Right renal cortex interstitium (tissue), 3 donors: ENCODE measurements at regions not wholly inside any gene's neighbourhood (a gene's known extent, or its start where the extent isn't known, plus 50 kb on each side); places are given as distances from the start of the nearest gene placed in this dataset.
"Not testable (repeated sequence)": the region's sequence is repeated elsewhere in the genome, so short reads cannot be mapped to it uniquely, and the experiment has no call there.

Experiments
- DNase-seq, 3 donors: peaks; one replicate each; pipeline ENCODE4 v3.0.0-alpha.2; 2013; ENCODE audit warnings: low read depth in 3 of 3, low spot score in 2 of 3

DNA sequence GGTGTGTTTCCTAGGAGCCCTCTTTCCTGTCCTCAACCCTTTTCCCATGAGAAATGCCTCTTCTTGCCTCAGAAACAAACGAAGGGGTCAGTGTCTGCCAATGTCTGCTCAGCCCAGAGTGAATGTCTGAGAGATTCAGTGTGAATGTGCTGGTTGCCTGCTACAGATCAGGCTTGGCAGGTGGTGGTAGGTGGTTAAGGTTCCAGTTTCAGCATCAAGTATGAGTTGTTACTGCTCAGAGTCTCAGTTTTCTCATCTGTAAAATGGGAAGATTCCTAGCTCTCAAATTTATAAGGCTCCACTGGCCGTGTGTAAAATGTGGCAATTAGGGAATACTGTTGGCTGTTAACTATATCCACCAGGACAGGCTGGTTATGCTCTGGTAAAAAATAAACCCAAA, 96.3 kb upstream of the PLGLB2 start:
- not testable (repeated sequence) for DNase-seq

DNA sequence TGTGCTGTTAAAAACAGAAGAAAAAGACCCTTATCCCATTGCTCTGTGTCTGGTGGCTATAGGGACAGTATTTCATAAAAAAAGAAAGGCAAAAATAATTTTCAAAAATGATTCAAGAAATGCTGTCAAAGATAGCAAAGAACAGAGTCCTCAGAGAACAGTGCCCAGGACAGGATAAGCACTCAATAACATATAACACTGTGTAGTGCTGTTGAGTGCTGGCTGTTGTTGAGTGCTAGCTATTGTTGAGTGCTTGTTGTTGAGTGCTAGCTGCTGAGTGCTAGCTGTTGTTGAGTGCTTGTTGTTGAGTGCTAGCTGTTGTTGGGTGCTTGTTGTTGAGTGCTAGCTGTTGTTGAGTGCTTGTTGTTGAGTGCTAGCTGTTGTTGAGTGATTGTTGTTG, 94.5 kb upstream of the PLGLB2 start:
- not testable (repeated sequence) for DNase-seq

DNA sequence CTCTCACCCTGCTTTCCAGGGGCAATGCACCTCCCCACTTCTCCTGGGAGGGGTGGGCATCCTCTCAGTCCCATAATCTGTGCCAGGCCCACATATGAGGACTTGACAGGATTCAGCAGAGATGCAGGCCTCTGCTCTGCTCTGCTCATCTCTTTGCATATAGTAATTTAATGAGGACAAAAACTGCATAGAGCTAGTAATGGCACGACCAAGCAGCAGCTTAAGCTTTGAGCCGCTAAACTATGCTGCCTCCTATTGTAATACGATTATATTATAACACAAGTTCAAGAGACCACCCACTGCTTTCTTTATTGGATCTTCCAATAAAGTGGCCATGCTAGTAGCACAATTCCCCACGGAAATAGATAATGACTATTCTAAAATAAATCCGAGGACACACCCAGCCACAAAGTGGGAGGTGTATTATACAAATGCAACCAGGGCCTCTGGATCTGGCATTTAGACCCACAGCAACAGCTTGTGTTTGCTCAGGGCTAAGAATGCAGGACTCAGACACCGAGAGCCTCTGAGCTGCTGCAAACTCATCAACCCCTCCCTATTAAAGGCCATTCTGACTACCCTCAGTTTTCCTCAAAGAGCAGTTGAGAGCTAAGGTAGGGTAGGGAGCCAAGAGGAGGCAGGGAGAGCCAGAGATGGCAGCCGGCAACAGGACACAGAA, 93.6 kb upstream of the PLGLB2 start:
- not testable (repeated sequence) for DNase-seq

DNA sequence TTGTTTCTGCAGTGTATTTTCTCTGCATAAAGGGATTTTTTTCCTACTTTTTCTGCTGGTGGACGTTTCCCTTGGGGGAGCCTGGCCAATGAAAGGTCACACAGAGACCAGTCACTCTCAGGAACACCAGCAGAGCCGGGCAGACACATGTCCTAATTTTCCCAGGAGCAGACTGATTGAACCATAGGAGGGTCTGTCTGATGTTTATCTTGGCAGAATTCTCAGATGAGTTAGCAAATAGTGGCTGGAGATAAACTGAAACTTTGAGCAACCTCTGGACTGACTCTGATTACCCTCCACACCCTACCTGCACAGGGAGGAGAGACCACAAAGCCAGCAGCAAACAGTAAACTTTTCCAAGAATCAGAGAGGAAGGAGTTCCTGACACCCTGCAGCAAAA, 90.0 kb upstream of the PLGLB2 start:
- DNase-seq: not testable (repeated sequence)

DNA sequence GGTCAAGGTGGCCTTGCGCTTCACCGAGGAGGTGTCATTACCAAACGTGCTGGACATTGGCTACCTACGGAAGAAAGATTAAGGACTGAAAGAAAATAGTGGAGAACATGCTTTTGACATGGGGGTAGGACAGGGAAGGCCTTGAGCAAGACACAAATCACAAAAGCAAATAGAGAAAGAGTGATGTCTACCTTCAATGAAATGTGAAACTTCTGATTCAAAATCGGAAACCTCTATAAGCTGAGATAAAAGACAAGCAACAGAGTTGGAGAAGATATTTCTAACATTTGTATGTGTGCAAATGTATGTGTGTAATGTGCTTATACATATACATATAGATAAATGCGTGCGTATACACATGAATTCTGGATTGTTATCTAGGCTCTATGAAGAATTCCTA, 89.5 kb upstream of the PLGLB2 start:
- not testable (repeated sequence) for DNase-seq

DNA sequence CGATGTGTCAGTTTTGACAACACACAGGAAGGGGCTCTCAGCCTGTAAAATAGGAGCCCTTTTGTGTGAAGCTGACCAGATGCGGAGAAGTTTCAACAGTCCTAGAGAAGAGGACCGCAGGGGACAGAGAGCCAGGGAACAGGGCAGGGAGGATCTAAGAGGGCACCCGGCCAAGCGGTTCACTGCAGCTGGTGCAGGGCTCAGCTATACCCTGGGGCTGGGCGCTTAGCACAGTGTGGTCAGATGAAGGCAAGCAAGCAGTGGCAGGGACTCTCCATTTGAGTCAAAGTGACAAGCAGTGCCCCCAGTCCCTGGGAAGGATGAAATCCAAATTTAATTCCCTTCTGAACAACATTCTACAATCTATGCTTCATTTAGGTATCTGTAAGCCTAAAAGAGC, 88.9 kb upstream of the PLGLB2 start:
- not testable (repeated sequence) for DNase-seq

DNA sequence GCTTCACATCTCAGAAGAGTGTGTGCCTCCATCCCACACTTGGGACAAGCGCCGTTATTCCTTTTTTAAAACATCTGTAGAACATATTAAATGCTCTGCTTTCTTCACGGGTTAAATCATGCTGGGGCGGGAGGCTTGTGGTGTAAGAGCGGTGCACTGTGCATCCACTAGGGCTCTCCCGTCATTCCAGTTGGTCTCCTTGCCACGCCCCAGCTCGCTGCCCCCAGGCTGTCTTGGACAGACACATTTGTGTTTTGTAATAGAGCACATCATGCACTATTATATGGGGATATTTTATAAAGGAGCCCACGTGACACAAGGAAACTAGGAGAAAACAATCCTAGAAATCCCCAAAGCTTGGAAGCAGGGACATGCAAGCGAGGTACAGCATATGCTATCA, 87.7 kb upstream of the PLGLB2 start:
- DNase-seq: not testable (repeated sequence)

DNA sequence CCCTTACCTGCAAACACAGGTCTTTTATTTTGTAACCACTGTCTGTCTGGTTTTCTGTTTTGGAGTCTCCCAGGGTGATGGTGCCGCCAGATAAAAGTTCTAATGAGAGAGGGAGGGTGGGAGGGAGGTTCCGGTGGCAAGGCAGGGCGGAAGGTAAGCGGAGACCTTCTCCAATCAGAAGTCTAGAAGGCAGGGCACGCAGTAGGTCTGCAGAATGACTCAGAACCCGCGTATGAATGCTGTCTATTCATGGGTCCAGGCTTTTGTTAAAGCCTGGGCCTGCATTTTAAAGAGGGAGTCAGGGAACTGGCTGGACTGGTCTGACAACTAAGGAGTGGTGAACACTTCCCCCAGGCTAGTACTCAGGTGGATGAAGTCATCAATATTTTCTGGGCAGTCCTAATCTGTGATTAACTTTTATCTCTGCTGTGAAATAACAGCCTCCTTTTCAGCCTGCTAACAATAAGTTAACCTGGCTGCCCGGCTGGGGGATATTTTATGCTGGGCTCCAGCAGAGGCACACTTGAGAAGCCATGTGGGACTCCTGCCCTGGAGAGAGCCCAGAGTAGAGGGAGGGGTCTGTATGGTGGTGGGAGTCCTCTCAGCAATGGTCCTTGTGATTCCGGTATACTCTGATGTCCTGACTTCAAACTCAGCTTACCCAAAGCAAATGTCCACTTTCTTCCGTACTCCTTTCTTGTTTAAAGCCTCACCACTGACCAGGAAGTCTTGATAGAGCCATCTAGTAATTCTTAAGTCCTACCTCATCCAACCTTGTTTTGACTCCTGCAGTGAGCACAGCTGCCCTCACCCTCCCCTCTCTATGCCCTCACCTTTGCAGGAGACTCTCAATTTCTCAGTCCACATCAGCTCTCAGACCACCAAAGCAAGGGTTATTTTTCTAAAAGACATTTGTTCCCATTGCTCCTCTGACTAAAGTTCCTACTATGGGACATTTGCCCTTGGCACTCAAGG, 85.3 kb upstream of the PLGLB2 start:
- DNase-seq: not testable (repeated sequence)

DNA sequence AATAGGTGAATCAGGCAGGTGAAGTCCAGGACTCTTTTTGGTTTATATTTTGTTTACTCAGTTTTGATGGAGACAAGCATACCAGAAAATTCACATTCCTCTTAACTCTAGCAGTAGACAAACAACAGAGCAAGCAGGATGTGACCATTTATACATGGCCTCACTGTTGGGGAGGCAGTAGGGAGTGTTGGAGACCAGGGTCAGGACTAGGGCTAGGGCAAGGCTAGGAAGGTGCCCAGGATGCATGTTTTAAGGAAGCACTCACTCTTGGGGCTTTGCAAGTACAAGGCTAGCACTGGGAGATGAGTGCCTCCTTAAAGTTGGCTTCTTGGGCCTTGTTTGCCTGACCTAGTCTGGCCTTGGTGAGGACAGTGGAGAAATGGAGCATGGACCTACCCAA, 84.5 kb upstream of the PLGLB2 start:
- not testable (repeated sequence) for DNase-seq

DNA sequence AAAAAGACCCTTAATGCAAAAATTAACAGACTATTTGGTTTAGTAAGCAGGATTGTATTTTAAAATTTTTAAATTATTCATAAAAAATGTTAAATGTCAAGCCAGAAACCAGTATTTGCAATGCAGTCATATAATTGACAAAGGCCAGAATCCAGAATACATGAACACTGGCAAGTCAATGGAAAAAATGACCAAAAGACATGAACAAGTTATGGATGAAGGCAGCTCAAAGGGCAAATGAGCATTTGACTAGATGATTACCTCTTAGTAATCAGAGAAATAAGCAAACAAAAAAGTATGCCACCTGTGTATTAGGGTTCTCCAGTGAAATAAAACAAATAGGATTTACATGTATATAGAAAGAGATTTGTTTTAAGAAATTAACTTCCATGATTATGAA, 80.9 kb upstream of the PLGLB2 start:
- DNase-seq: not testable (repeated sequence)

DNA sequence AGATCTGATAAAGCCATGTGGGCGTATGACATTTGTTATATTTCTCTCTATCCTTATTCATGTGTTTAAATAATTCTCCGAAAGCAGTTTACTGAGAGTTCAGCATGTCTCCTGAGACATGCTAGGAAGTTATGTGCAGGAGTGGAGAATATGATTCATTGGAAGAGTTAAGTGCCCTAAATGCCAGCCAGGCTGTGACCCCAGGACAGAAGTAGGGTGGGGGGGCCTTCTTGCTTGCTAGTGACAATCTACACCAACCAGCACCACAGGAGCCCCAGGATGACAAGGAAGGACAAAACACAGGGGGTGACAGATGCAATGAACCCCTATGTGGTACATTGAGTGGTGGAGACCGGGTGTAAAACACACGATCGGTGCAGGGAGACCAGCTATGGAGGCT, 79.5 kb upstream of the PLGLB2 start:
- DNase-seq: not testable (repeated sequence)

DNA sequence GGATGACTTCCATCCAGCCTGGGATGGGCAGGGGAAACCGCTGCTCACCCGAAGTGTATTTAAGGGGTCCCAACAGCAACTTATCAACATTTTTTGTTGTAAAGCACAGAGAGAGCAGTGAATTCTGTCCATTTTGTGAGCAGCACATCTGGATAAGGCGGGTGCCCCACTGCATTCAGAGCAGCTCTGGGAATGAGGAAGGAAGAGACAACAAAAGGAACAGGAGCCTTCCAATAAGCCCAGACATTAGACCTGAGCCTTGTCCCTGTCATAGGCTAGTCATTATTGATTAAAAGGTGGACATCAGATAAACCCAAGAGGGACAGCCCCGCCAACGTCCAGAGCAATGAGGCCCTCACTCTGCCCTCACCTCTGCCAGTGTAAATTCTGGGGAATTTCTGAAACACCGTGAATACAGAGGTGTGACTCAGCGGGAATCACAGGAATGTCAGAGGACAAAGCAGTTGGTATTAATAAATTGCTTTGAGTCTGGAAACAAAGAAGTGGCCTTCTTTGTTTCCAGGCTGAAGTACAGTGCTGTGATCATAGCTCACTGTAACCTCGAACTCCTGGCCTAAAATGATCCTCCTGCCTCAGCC, 78.2 kb upstream of the PLGLB2 start:
- DNase-seq: not testable (repeated sequence)

DNA sequence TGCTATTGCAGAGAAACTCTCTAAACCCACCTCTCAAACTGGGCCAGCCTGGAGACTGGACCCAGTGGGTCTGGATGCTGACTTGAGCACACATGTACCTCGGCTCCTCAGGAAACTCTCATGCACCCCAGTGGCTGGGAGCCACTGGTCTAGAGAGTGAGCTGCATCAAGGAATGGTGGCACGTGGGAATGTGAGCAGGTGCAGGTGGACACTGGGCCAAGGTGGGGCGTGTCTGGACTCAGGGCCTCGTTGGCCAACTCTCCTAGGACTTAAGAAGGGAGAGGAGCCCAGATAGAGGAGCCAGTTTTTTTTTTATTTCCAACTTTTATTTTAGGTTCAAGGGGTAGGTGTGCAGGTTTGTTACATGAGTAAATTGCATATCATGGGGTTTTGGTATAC, 75.5 kb upstream of the PLGLB2 start:
- not testable (repeated sequence) for DNase-seq

DNA sequence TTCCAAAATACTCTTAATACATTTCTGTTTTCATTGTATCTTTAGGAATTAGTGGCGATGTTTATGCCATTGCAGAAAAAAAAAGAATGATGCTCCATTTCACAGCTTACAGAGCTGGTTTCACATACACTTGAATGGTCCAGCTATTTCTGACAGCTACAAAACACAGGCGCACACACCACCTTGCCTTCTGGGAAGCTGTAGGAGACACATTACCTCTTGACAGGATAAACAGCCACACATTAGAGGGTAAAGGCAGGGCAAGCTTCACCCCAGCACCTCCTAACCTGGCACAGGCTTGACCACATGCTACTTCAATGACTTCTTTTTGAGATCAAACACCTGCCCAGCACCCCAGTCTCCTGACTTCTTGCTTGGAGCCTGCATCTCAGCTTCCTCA, 73.2 kb upstream of the PLGLB2 start:
- not testable (repeated sequence) for DNase-seq

DNA sequence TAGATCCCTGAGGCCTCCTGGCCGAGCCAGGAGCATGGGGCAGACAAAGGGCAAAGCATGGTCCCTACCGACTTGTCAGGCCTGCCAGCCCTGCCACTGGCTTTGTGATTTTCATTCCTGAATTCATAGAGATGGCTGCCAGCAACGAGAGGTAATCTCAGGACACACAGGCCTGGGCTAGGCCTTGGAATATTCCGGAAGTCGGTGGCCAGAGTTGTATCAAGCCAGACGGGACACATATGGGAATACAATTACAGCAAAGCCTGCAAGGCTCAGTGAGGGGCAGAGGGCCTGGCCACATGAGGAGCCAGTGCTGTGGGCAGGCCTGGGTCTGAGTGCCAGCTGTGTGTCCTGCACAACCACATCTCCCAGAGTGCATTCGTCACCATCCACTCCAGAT, 72.4 kb upstream of the PLGLB2 start:
- DNase-seq: not testable (repeated sequence)

DNA sequence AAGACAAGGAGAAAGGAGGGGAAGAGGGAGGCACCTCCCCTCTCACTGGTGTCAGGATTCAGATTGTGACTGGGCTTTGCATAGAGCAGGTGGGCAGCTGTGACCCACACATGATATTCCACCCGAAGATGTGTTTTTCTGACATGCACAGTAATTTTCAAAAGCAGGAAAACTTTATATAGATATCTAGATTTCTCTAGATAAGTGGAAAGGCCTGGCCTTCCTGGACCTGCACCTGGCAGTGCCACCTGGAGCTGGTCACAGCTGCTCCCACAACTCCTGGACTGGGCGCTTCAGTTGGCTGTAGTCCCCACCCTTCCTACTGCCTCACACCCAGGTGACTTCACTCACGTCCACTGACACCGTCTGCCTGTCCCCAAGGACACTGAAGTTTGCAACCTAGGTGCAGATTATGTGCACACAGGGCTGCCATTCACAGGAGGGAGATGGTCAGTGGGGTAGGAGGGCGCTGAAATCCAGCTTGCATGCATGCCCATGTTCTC, 70.4 kb upstream of the PLGLB2 start:
- DNase-seq: not testable (repeated sequence)

DNA sequence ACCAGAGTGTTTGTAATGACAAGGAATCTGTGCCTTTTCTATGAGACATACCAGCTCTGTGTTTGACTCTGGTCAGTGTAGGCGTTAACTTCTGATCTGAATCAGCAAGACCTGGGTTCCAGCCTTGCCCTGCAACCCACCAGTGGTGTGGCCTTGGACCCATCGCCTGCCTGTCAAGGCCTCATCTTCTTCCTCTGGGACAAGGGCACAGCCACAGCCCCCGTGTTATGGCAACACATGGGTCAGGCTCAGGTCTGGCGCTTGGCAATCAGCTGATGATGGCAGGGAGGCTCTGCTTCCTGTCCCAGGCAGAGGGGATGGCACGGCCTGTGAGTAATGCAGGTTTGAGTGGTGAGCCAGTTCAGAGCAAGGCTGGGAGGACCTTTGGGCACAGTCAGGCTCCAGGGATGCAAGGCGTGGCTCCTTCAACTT, 69.1 kb upstream of the PLGLB2 start:
- not testable (repeated sequence) for DNase-seq

DNA sequence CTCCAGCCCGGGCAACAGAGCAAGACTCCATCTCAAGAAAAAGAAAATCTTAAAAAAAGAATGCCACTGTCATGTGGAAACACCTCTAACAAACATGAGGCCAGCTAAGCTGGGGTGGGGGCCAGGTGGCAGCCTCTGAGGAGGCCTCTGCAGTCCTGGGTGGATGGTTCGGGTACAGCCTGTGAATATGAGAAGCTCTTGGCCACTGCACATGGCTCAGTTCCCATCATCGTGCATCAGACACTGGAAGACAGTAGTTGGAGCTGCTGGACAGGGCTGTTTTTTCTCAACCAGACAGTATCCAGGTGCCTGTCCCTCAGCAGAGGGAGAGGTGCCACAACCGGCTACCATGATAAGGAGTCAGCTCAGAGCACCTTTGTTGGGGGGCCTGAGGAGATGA, 67.9 kb upstream of the PLGLB2 start:
- not testable (repeated sequence) for DNase-seq

DNA sequence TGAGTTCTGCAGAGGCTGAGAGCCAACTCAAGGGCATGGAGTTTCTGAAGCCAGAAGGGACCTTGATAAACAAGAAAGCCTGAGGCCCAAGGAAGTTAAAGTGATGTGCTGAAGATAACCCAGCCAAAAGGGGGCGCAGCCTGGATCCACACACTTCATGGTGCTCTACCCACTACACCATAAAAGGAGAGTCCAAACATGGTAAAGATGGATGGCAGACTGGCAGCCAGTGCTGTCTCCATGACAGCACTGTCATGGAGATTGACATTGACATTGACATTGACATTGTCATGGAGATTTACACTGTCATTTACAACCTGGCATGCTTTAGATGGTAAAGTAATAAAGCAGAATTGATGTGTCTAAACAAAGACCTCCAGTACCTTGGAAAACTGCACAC, 67.2 kb upstream of the PLGLB2 start:
- DNase-seq: not testable (repeated sequence)

DNA sequence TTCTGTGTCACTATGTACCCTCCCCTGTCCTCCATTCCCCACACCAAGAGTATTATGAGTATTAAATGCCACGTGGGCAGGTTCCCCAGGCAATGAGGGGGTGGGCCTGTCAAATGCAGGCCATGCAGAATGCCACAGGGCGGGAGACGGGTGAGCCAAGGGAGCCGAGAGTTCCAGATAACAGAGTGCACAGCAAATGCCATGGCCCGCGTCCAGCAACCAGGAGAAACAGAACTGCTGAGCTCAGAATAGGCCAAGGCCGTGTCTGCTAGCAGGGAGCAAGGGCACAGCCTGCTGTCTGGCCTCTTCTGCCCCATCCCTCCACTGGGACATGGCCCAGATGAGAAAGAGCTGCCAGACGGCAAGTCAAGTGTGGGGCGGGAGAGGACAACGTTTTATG, 64.4 kb upstream of the PLGLB2 start:
- not testable (repeated sequence) for DNase-seq

DNA sequence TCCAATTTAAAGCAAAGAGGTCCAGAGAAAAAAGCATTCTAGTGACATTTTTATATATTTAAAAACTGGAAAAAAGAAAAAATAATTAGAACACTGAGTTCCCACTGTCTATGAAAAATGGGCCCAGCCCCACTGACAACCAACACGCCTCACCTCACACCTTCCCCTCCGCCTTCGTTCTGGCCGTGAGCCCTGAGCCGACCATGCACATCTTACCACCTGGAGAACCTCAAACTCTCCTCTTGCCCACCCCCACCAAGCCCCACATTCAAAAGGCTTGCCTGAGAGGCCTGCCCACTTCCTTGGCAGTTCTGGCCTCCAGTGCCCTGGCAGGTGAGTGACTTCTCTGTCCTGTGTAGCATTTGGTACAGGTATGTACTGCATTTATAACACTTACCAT, 63.9 kb upstream of the PLGLB2 start:
- not testable (repeated sequence) for DNase-seq
